Common myeloid progenitor, CD34-positive (primary cell): ENCODE measurements at regions not wholly inside any gene's neighbourhood (a gene's known extent, or its start where the extent isn't known, plus 50 kb on each side); places are given as distances from the start of the nearest gene placed in this dataset.
A peak's percentile ranks its signal among the peaks of the same experiment; 100 is the strongest.

Experiments
- CTCF ChIA-PET: fragments of 350-600 bp; sonication (Branson Sonifier 250); formaldehyde crosslinking; loops from one replicate; lab custom pipeline; 2021; ENCODE audit warnings: antibody characterized with exemption; lab: Charles Lee
- POLR2A ChIA-PET: fragments of 350-600 bp; sonication (Branson Sonifier 250); formaldehyde crosslinking; loops from one replicate; lab custom pipeline; 2021; ENCODE audit warnings: antibody characterized with exemption; lab: Charles Lee
- DNase-seq, 3 donors: peaks; one replicate each; pipeline versions ENCODE4 v3.0.0 to v3.0.0-alpha.2; 2013
- H3K27ac ChIP-seq, 2 experiments: 1 replicate in 1 of 2; 2 replicates in 1 of 2; pipeline ENCODE4 v1.7.0; 2013; ENCODE audit warnings: inconsistent platforms in 2 of 2, low read length in 2 of 2, mild to moderate bottlenecking in 2 of 2, low read depth in 1 of 2, moderate library complexity in 1 of 2; ENCODE audit not compliant: severe bottlenecking in 2 of 2, insufficient read depth in 1 of 2, poor library complexity in 1 of 2
- H3K27me3 ChIP-seq, 5 experiments: replicated peaks in 2 of 5; 1 replicate in 3 of 5; 2 replicates in 2 of 5; pipeline versions ENCODE4 v1.6.1 to v1.7.0; 2013; ENCODE audit warnings: low read length in 4 of 5, mild to moderate bottlenecking in 2 of 5, moderate library complexity in 2 of 5, inconsistent platforms in 1 of 5; ENCODE audit not compliant: insufficient read depth in 5 of 5, control insufficient read depth in 4 of 5
- H3K36me3 ChIP-seq, 4 experiments: 1 replicate in 2 of 4; 2 replicates in 2 of 4; pipeline versions ENCODE4 v1.6.1 to v1.7.0; 2013; ENCODE audit warnings: low read length in 3 of 4, control low read depth in 1 of 4, mild to moderate bottlenecking in 1 of 4; ENCODE audit not compliant: control insufficient read depth in 4 of 4, insufficient read depth in 4 of 4
- H3K4me1 ChIP-seq, 4 experiments: 1 replicate in 3 of 4; 2 replicates in 1 of 4; pipeline versions ENCODE4 v1.6.1 to v1.7.1; 2013; ENCODE audit warnings: low read length in 3 of 4, mild to moderate bottlenecking in 3 of 4, control low read depth in 1 of 4, inconsistent platforms in 1 of 4, moderate library complexity in 1 of 4; ENCODE audit not compliant: control insufficient read depth in 4 of 4, insufficient read depth in 4 of 4; ENCODE audit errors: control extremely low read depth in 1 of 4
- H3K4me3 ChIP-seq, 7 experiments: 1 replicate in 4 of 7; 2 replicates in 3 of 7; pipeline versions ENCODE4 v1.5.1 to v1.7.0; 2013; ENCODE audit warnings: mild to moderate bottlenecking in 7 of 7, low read length in 6 of 7, moderate library complexity in 6 of 7, inconsistent platforms in 2 of 7, low read depth in 2 of 7, control low read depth in 1 of 7; ENCODE audit not compliant: insufficient read depth in 4 of 7, control insufficient read depth in 1 of 7; ENCODE audit errors: extremely low read depth in 1 of 7
- H3K9me3 ChIP-seq, 5 experiments: 1 replicate in 4 of 5; 2 replicates in 1 of 5; pipeline versions ENCODE4 v1.6.1 to v1.7.1; 2013; ENCODE audit warnings: low read length in 4 of 5, mild to moderate bottlenecking in 2 of 5, inconsistent platforms in 1 of 5, low read depth in 1 of 5, moderate library complexity in 1 of 5; ENCODE audit not compliant: control insufficient read depth in 4 of 5, insufficient read depth in 2 of 5; ENCODE audit errors: control extremely low read depth in 1 of 5
- WGBS: methylation state at CpG from one replicate; pipeline ENCODE4 v1.1.5; 2013; ENCODE audit not compliant: insufficient coverage; 5-methylcytosine and 5-hydroxymethylcytosine counted together

DNA sequence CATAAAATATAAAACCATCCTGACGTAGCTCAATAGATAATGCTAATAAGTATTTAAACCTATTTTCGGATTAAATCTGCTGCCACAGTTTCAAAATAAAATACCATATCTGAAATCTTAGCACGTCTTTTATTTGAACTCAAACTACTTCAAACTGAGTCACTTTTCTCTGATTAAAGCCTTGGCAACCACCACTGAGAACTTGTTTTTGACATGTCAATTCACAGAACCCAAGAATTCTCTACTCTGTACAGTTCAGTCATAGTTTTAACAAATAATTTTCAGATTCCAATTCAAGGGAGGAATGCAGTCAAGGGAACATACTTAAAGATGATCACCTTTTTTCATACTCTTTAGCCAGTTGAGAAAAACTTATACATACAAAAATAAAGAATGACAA, 643.2 kb downstream of the KCNT2 start:
- no peak for DNase-seq
- no peak overlapping the region for H3K4me3 ChIP-seq
- no peaks in the 10 kb centered on the region for H3K27me3 ChIP-seq
- H3K36me3 ChIP-seq, result no peaks in the 10 kb centered on the region
- ChIA-PET CTCF (no interaction called here), POLR2A (no interaction called here)
- H3K27ac ChIP-seq, result no peak overlapping the region
- 85% methylated on average over 2 of the region's 3 CpGs for WGBS
- H3K9me3 ChIP-seq, result no peaks in the 10 kb centered on the region
- no peaks in the 10 kb centered on the region for H3K4me1 ChIP-seq

GRCh38 chr1:195964516-195964915, 643.7 kb downstream of the KCNT2 start:
- ChIA-PET CTCF (no interaction called here), POLR2A (no interaction called here)
- Histone ChIP-seq H3K27ac (no peak overlapping the region), H3K9me3 (no peaks in the 10 kb centered on the region), H3K27me3 (no peaks in the 10 kb centered on the region), H3K4me1 (no peaks in the 10 kb centered on the region), H3K4me3 (no peak overlapping the region), H3K36me3 (no peaks in the 10 kb centered on the region)
- no peak for DNase-seq

DNA sequence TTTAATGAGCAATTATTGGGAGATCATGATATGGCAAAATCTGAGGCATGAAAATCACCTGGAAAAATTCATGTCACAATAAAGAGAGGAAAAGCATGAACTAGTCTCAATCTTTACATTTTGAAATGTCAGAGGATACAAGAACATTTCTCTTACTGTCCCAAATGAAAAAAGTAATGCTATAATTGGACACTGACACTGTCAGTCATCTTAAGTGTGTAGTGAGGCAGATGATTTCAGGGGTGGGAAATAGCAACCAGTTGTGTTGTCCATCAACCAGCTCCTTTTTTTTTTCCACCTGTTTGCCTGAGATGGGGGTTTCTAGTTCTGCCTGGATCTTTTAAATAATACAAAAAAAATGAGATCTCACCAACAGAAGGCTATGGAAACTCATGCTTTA, 646.2 kb downstream of the KCNT2 start:
- H3K27me3 ChIP-seq, result no peaks in the 10 kb centered on the region
- CTCF ChIA-PET, result no interaction called here
- no peaks in the 10 kb centered on the region for H3K4me1 ChIP-seq
- DNase-seq, result no peak
- no peaks in the 10 kb centered on the region for H3K36me3 ChIP-seq
- no peak overlapping the region for H3K27ac ChIP-seq
- POLR2A ChIA-PET, result no interaction called here
- no peaks in the 10 kb centered on the region for H3K9me3 ChIP-seq
- no peak overlapping the region for H3K4me3 ChIP-seq

GRCh38 chr1:195960580-195960979, 647.7 kb downstream of the KCNT2 start:
- ChIA-PET CTCF (no interaction called here), POLR2A (no interaction called here)
- Histone ChIP-seq H3K36me3 (no peaks in the 10 kb centered on the region), H3K9me3 (no peaks in the 10 kb centered on the region), H3K4me1 (no peaks in the 10 kb centered on the region), H3K27me3 (no peaks in the 10 kb centered on the region), H3K4me3 (no peak overlapping the region), H3K27ac (no peak overlapping the region)
- DNase-seq, result no peak
- no CpG with 5 or more reads among the region's 2 CpGs for WGBS

DNA sequence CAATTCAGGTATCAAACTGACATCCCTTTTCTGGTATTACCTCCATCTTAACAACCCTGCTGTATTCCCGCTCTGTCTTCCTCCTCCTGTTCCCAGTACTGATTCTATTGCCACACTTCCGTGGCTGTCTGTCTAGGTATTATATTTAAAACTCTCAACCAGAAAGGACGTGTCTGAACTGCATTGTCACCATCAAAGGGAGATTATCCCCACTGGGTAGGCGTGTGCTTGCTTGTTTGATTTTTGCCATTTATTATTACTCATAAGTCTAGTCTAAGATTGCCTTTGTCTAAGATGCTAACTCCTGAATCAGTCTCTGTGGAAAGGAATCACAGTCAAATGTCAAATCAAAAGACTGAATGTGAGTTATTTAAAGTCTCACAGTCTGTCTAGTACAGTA, 650.1 kb downstream of the KCNT2 start:
- Histone ChIP-seq H3K4me1 (no peaks in the 10 kb centered on the region), H3K36me3 (no peaks in the 10 kb centered on the region), H3K9me3 (no peaks in the 10 kb centered on the region), H3K27ac (no peak overlapping the region), H3K4me3 (no peak overlapping the region), H3K27me3 (no peaks in the 10 kb centered on the region)
- 95% methylated on average over 2 of the region's 4 CpGs for WGBS
- ChIA-PET CTCF (no interaction called here), POLR2A (no interaction called here)
- no peak for DNase-seq

- Histone ChIP-seq H3K4me3 (no peak overlapping the region), H3K27ac (no peak overlapping the region), H3K4me1 (no peaks in the 10 kb centered on the region), H3K27me3 (no peaks in the 10 kb centered on the region), H3K36me3 (no peaks in the 10 kb centered on the region), H3K9me3 (no peaks in the 10 kb centered on the region)
- 96% methylated on average over 3 of the region's 3 CpGs for WGBS
- DNase-seq, result no peak
- ChIA-PET POLR2A (no interaction called here), CTCF (no interaction called here)
Observed at GRCh38 chr1:195956845-195957244, 651.4 kb downstream of the KCNT2 start.

DNA sequence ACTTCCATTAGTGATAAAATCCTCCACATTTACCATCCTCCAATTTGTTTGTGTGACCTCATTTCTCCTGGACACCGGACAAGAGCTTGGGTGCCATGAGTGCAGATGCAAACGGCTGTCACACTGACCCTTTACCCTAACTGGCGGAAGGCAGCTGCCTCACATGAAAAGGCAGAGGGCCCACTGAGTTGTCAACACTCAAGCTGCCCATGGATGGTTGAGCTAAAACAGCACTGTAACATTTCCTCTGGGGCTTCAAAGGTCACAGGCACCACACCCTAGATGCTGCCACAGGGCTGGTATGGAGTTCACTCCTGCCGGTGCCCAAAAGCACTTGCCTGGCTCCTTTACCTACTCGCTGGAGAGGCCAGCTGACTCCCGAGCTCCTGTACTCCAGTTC, 653.4 kb downstream of the KCNT2 start:
- H3K27me3 ChIP-seq, result no peaks in the 10 kb centered on the region
- ChIA-PET CTCF (no interaction called here), POLR2A (no interaction called here)
- no peak for DNase-seq
- no peak overlapping the region for H3K4me3 ChIP-seq
- H3K4me1 ChIP-seq, result no peaks in the 10 kb centered on the region
- H3K36me3 ChIP-seq, result no peaks in the 10 kb centered on the region
- 98% methylated on average over 5 of the region's 6 CpGs for WGBS
- no peak overlapping the region for H3K27ac ChIP-seq
- no peaks in the 10 kb centered on the region for H3K9me3 ChIP-seq

GRCh38 chr1:195951313-195951712, 656.9 kb downstream of the KCNT2 start:
- CTCF ChIA-PET, result no interaction called here

More at GRCh38 chr1:195951313-195951712, 656.9 kb downstream of the KCNT2 start:
- POLR2A ChIA-PET, result no interaction called here
- Histone ChIP-seq H3K27ac (no peak overlapping the region), H3K36me3 (no peaks in the 10 kb centered on the region), H3K9me3 (no peaks in the 10 kb centered on the region), H3K27me3 (no peaks in the 10 kb centered on the region), H3K4me3 (no peak overlapping the region), H3K4me1 (peaks cover 0 to 3% (median 1%) of the 10 kb centered on the region in 4 experiments)
- peak in 1 of 3 donors; percentile 4 for DNase-seq
- 100% methylated on average over 1 of the region's 2 CpGs for WGBS
